Progenitor cell of endocrine pancreas (in vitro differentiated cells): ENCODE measurements at regions not wholly inside any gene's neighbourhood (a gene's known extent, or its start where the extent isn't known, plus 50 kb on each side); places are given as distances from the start of the nearest gene placed in this dataset.

Experiments
- DNase-seq: peaks from one replicate; pipeline ENCODE4 v3.0.0; 2021; ENCODE audit warnings: low spot score; ENCODE audit not compliant: unreplicated experiment
- H3K27ac Mint-ChIP-seq: 2 replicates; pipeline ENCODE4 v1.8.0; 2021; ENCODE audit warnings: mild to moderate bottlenecking, moderate library complexity, mixed read lengths
- H3K27me3 Mint-ChIP-seq: 2 replicates; pipeline ENCODE4 v1.8.0; 2021; ENCODE audit warnings: mixed read lengths
- H3K36me3 Mint-ChIP-seq: 2 replicates; pipeline ENCODE4 v1.8.0; 2022; ENCODE audit warnings: mixed read lengths; ENCODE audit not compliant: insufficient read depth
- H3K4me1 Mint-ChIP-seq: 2 replicates; pipeline ENCODE4 v1.8.0; 2021; ENCODE audit warnings: low read depth, mixed read lengths
- H3K4me3 Mint-ChIP-seq: 2 replicates; pipeline ENCODE4 v1.8.0; 2021; ENCODE audit warnings: low read depth, mild to moderate bottlenecking, moderate library complexity, mixed read lengths
- H3K9me3 Mint-ChIP-seq: 2 replicates; pipeline ENCODE4 v1.8.0; 2021; ENCODE audit warnings: low read depth, mixed read lengths
- TF ChIP-seq, protein P1 (sequence below): fragments of 200-600 bp; sonication (generic); IDR thresholded peaks from one replicate; pipeline ENCODE4 v1.5.0; 2021; ENCODE audit warnings: antibody characterized with exemption, mild to moderate bottlenecking; ENCODE audit not compliant: unreplicated experiment

DNA sequence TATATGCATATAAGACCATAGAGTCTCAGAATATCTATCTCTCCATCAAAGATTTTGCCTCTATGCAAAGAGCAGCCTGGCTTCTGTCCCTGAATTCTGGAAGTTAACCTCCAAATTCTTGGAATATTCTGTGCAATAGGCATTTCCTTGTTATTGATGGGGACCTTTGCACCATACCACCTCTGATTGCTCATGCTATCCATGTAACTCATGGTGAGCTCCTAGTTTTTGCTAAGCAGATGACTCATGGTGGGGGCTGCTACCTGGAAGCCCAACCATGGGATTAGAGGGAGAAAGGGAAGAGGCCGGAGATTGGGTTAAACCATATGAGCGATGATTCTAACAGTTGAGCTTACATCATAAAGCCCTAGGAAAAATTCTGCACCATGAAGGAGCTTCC lies 310.2 kb upstream of the FIGN start:
- H3K27me3 Mint-ChIP-seq, result no peaks in the 10 kb centered on the region
- peaks cover 5% of the 10 kb centered on the region for H3K9me3 Mint-ChIP-seq
- no peak for DNase-seq
- H3K4me3 Mint-ChIP-seq, result no peak overlapping the region
- no peaks in the 10 kb centered on the region for H3K4me1 Mint-ChIP-seq
- no peak overlapping the region for H3K27ac Mint-ChIP-seq
- TF ChIP-seq, protein P1, sequence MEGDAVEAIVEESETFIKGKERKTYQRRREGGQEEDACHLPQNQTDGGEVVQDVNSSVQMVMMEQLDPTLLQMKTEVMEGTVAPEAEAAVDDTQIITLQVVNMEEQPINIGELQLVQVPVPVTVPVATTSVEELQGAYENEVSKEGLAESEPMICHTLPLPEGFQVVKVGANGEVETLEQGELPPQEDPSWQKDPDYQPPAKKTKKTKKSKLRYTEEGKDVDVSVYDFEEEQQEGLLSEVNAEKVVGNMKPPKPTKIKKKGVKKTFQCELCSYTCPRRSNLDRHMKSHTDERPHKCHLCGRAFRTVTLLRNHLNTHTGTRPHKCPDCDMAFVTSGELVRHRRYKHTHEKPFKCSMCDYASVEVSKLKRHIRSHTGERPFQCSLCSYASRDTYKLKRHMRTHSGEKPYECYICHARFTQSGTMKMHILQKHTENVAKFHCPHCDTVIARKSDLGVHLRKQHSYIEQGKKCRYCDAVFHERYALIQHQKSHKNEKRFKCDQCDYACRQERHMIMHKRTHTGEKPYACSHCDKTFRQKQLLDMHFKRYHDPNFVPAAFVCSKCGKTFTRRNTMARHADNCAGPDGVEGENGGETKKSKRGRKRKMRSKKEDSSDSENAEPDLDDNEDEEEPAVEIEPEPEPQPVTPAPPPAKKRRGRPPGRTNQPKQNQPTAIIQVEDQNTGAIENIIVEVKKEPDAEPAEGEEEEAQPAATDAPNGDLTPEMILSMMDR, result no peak
- no peaks in the 10 kb centered on the region for H3K36me3 Mint-ChIP-seq

DNA sequence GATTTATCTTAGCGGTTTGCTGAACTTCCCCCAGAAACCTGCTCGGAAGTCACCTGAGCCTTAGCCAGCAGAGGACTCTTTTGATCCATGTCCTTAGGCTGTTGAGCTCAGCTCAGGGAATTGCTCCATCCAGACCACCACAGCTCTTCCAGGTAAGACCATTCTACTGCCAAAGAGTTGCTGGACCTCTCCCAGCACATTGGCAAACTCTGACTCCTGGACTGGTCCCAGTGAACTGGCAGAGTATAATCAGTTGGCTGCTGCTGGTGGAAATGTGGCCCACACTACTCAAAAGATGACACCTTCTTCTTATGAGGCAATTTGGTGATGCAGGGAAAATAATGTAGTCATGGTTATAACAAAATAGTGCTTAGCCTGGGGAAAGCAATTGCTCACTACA lies 308.8 kb upstream of the FIGN start:
- Mint-ChIP-seq H3K27me3 (no peaks in the 10 kb centered on the region), H3K4me3 (no peak overlapping the region), H3K4me1 (no peaks in the 10 kb centered on the region), H3K27ac (no peak overlapping the region), H3K36me3 (no peaks in the 10 kb centered on the region), H3K9me3 (peaks cover 11% of the 10 kb centered on the region)
- TF ChIP-seq, protein P1, result no peak
- no peak for DNase-seq

DNA sequence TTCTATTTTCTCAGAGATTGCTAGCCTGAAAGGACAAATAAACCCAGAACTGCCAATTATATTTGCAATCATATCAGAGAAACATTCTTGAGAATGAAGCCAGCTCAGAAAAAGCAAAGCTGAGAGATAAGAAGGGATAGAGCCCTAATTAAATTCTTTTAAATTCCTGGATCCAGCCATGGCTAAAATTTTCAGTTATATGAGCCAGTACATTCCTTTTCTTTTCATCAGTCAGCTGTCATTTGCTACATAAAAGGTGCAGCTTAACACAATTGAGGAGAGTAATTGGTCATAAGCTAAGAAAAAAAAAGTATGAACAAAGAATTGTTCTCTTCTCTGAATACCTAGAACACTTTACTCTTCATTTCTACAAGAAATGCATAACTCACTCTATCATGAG lies 303.5 kb upstream of the FIGN start:
- TF ChIP-seq, protein P1, result no peak
- no peak overlapping the region for H3K4me3 Mint-ChIP-seq
- peaks cover 11% of the 10 kb centered on the region for H3K9me3 Mint-ChIP-seq
- H3K4me1 Mint-ChIP-seq, result no peaks in the 10 kb centered on the region
- no peaks in the 10 kb centered on the region for H3K36me3 Mint-ChIP-seq
- no peak for DNase-seq
- H3K27ac Mint-ChIP-seq, result no peak overlapping the region
- H3K27me3 Mint-ChIP-seq, result no peaks in the 10 kb centered on the region

DNA sequence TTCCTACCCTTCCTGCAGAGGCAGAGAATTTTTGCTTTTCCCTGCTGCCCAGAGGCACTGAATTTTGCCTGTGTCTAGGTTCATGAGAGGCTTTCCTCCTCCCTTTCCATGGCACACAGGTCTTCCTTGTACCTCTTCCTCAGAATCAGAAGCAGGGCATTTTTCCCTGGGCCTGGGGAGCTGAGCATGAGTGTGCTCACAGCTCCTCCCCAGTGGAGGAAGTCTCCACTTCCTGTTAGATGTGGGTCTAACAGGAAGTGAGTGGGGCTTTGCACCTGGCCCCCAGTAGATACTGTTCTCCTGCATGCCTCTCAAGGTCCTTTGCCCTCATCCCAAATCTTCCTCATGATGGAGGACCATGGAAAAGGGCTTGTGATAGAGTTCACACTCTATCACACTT lies 297.2 kb upstream of the FIGN start:
- Mint-ChIP-seq H3K4me3 (no peak overlapping the region), H3K9me3 (no peaks in the 10 kb centered on the region), H3K4me1 (no peaks in the 10 kb centered on the region), H3K27me3 (no peaks in the 10 kb centered on the region), H3K36me3 (no peaks in the 10 kb centered on the region), H3K27ac (no peak overlapping the region)
- TF ChIP-seq, protein P1, result no peak
- no peak for DNase-seq

DNA sequence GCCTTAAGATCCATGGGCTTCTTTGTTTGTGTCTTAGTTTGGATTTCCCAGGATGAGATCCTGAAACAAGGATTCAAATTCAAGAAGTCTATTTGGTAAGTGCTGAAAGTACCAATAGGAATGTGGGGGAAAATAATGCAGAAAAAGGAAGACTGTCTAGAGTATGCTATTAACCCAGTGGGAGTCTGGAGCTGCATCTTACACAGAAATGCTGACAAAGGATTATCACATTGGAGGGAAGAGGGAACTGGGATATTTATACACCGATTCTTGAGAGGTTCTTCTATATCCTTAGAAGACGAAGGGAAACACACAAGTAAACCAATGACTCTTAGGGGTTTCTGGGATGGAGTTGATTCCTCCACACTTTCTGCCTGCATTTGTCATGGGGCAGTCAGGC lies 294.8 kb upstream of the FIGN start:
- Mint-ChIP-seq H3K4me1 (no peaks in the 10 kb centered on the region), H3K27me3 (no peaks in the 10 kb centered on the region), H3K36me3 (no peaks in the 10 kb centered on the region), H3K9me3 (no peaks in the 10 kb centered on the region), H3K27ac (no peak overlapping the region), H3K4me3 (no peak overlapping the region)
- TF ChIP-seq, protein P1, result no peak
- DNase-seq, result no peak
